Neural cell (in vitro differentiated cells): ENCODE measurements at regions not wholly inside any gene's neighbourhood (a gene's known extent, or its start where the extent isn't known, plus 50 kb on each side); places are given as distances from the start of the nearest gene placed in this dataset.

ENCODE experiments used
- H2AFZ ChIP-seq: fragments of 200-600, 300-800 bp; sonication (generic), shearing (Covaris generic); 2 replicates; pipeline ENCODE4 v1.6.0; 2014; ENCODE audit warnings: low read depth, mild to moderate bottlenecking, antibody characterized with exemption, low read length, moderate library complexity
- H3F3A ChIP-seq: fragments of 200-600 bp; shearing (Covaris generic); 2 replicates; pipeline ENCODE4 v1.6.1; 2016; ENCODE audit warnings: mild to moderate bottlenecking, moderate library complexity, mixed read lengths, antibody characterized with exemption, low read length; ENCODE audit not compliant: insufficient read depth, poor library complexity, severe bottlenecking
- H3K27ac ChIP-seq: fragments of 200-600, 300-800 bp; sonication (generic), shearing (Covaris generic); 2 replicates; pipeline ENCODE4 v1.5.1; 2014; ENCODE audit warnings: mild to moderate bottlenecking, low read length, moderate library complexity
- H3K27me3 ChIP-seq: fragments of 300-800, 200-600 bp; sonication (generic), shearing (Covaris generic); 2 replicates; pipeline ENCODE4 v1.6.0; 2014; ENCODE audit warnings: mild to moderate bottlenecking, low read depth, low read length, moderate library complexity; ENCODE audit not compliant: insufficient read depth
- H3K36me3 ChIP-seq: fragments of 300-800, 200-600 bp; sonication (generic), shearing (Covaris generic); 2 replicates; pipeline ENCODE4 v1.5.1; 2014; ENCODE audit warnings: mild to moderate bottlenecking, antibody characterized with exemption, low read length, moderate library complexity; ENCODE audit not compliant: insufficient read depth
- H3K4me2 ChIP-seq: fragments of 300-800, 200-600 bp; sonication (generic), shearing (Covaris generic); 2 replicates; pipeline ENCODE4 v1.6.0; 2014; ENCODE audit warnings: mild to moderate bottlenecking, low read length
- H3K4me3 ChIP-seq: fragments of 300-800, 200-600 bp; sonication (generic), shearing (Covaris generic); 2 replicates; pipeline ENCODE4 v1.5.1; 2014; ENCODE audit warnings: mild to moderate bottlenecking, low read length, moderate library complexity
- H3K79me2 ChIP-seq: fragments of 200-600 bp; shearing (Covaris generic); replicated peaks from 2 replicates; pipeline ENCODE4 v1.6.0; 2014; ENCODE audit warnings: mild to moderate bottlenecking, low read length, moderate library complexity; ENCODE audit not compliant: insufficient read depth
- H3K9ac ChIP-seq: fragments of 300-800, 200-600 bp; sonication (generic), shearing (Covaris generic); 2 replicates; pipeline ENCODE4 v1.6.1; 2016; ENCODE audit warnings: mild to moderate bottlenecking, low read length, mixed read lengths
- H3K9me2 ChIP-seq: fragments of 200-600 bp; shearing (Covaris generic); 2 replicates; pipeline ENCODE4 v1.6.1; 2016; ENCODE audit warnings: mild to moderate bottlenecking, low read length, mixed read lengths; ENCODE audit not compliant: insufficient read depth
- H3K9me3 ChIP-seq: fragments of 200-600, 300-800 bp; sonication (generic), shearing (Covaris generic); 2 replicates; pipeline ENCODE4 v1.6.1; 2016; ENCODE audit warnings: mild to moderate bottlenecking, mixed run types, low read length, moderate library complexity, mixed read lengths
- H4K20me1 ChIP-seq: fragments of 200-600 bp; shearing (Covaris generic); 2 replicates; pipeline ENCODE4 v1.6.1; 2016; ENCODE audit warnings: mild to moderate bottlenecking, mixed run types; ENCODE audit not compliant: insufficient read depth
- CTCF ChIP-seq: fragments of 450-650 bp; IDR thresholded peaks from 2 replicates; pipeline ENCODE4 v1.5.1; 2014; ENCODE audit warnings: antibody characterized with exemption, mild to moderate bottlenecking, moderate library complexity; ENCODE audit not compliant: poor library complexity, severe bottlenecking
- EP300 ChIP-seq: fragments of 450-650 bp; conservative IDR thresholded peaks from 2 replicates; pipeline ENCODE4 v1.6.1; 2014; ENCODE audit warnings: antibody characterized with exemption, mild to moderate bottlenecking, moderate library complexity; ENCODE audit not compliant: poor library complexity, severe bottlenecking
- EZH2 ChIP-seq: fragments of 200-600, 300-800 bp; shearing (Covaris generic), sonication (generic); IDR thresholded peaks from 2 replicates; pipeline ENCODE4 v1.6.1; 2014; ENCODE audit warnings: antibody characterized with exemption, low read length, borderline replicate concordance, mild to moderate bottlenecking; ENCODE audit not compliant: insufficient read depth, poor library complexity, severe bottlenecking
- MXI1 ChIP-seq: fragments of 450-650 bp; conservative IDR thresholded peaks from 2 replicates; pipeline ENCODE4 v1.6.1; 2014; ENCODE audit warnings: antibody characterized with exemption, mild to moderate bottlenecking; ENCODE audit not compliant: poor library complexity, severe bottlenecking
- POLR2AphosphoS5 ChIP-seq: IDR thresholded peaks from 2 replicates; pipeline ENCODE4 v1.6.1; 2012
- RAD21 ChIP-seq: fragments of 450-650 bp; conservative IDR thresholded peaks from 2 replicates; pipeline ENCODE4 v1.6.1; 2014; ENCODE audit warnings: antibody characterized with exemption, mild to moderate bottlenecking, moderate library complexity
- REST ChIP-seq: IDR thresholded peaks from 2 replicates; pipeline ENCODE4 v1.6.1; 2012; ENCODE audit warnings: borderline replicate concordance
- SMC3 ChIP-seq: fragments of 450-650 bp; conservative IDR thresholded peaks from 2 replicates; pipeline ENCODE4 v1.6.1; 2014; ENCODE audit warnings: antibody characterized with exemption, mild to moderate bottlenecking, moderate library complexity; ENCODE audit not compliant: poor library complexity
- TAF1 ChIP-seq: IDR thresholded peaks from 2 replicates; pipeline ENCODE4 v1.6.1; 2012; ENCODE audit warnings: low read depth

GRCh38 chr2:12971581-12972365 lies 255.0 kb downstream of the TRIB2 start:
- Histone ChIP-seq H3K4me3 (no peak overlapping the region), H3K36me3 (no peaks in the 10 kb centered on the region), H3K9ac (no peak overlapping the region), H3F3A (no peaks in the 10 kb centered on the region), H4K20me1 (no peaks in the 10 kb centered on the region), H3K79me2 (no peaks in the 10 kb centered on the region), H3K27ac (no peak overlapping the region), H3K27me3 (no peaks in the 10 kb centered on the region), H3K4me2 (no peak overlapping the region), H3K9me3 (no peaks in the 10 kb centered on the region), H3K9me2 (no peaks in the 10 kb centered on the region), H2AFZ (no peak overlapping the region)
- no peak for TF ChIP-seq TAF1
- no peak for TF ChIP-seq REST
- TF ChIP-seq POLR2AphosphoS5: no peak
- no peak for TF ChIP-seq MXI1
- no peak for TF ChIP-seq EZH2
- TF ChIP-seq EP300: no peak
- TF ChIP-seq CTCF: no peak
- TF ChIP-seq RAD21: no peak
- TF ChIP-seq SMC3: no peak

GRCh38 chr2:12978066-12978835 lies 261.5 kb downstream of the TRIB2 start:
- Histone ChIP-seq H3K9me2 (no peaks in the 10 kb centered on the region), H3K27ac (no peak overlapping the region), H3F3A (no peaks in the 10 kb centered on the region), H2AFZ (no peak overlapping the region), H3K4me3 (no peak overlapping the region), H3K9ac (no peak overlapping the region), H3K36me3 (no peaks in the 10 kb centered on the region), H3K9me3 (no peaks in the 10 kb centered on the region), H3K4me2 (no peak overlapping the region), H4K20me1 (no peaks in the 10 kb centered on the region), H3K27me3 (no peaks in the 10 kb centered on the region), H3K79me2 (no peaks in the 10 kb centered on the region)
- TF ChIP-seq REST: no peak
- no peak for TF ChIP-seq CTCF
- TF ChIP-seq EZH2: no peak
- no peak for TF ChIP-seq SMC3
- no peak for TF ChIP-seq POLR2AphosphoS5
- no peak for TF ChIP-seq EP300
